ENCODE measurements at regions not wholly inside any gene's neighbourhood (a gene's known extent, or its start where the extent isn't known, plus 50 kb on each side); places are given as distances from the start of the nearest gene placed in this dataset.

GRCh38 chr1:222285526-222285925 lies 262.4 kb downstream of the HHIPL2 start:
- no peaks in the 10 kb centered on the region for H3K4me1 ChIP-seq (ENCODE audit: control insufficient read depth, insufficient read depth, low read length)
- no peaks in the 10 kb centered on the region for H3K36me3 ChIP-seq (ENCODE audit: control insufficient read depth in 2 of 2, insufficient read depth in 1 of 2, low read length in 2 of 2)
- no peak overlapping the region for H3K27ac ChIP-seq (ENCODE audit: extremely low read depth, low read depth, low read length)
- ChIA-PET CTCF (no interaction called here), POLR2A (no interaction called here)
- no peak overlapping the region for H3K4me3 ChIP-seq (ENCODE audit: low read depth, low read length)
- TF ChIP-seq ZNF302 (tag by site-specific recombination; IDR thresholded peaks at IDR 0.05; ENCODE audit: low read depth) (no peak), PRDM4 (tag by site-specific recombination; IDR thresholded peaks at IDR 0.05) (no peak), OSR2 (tag by site-specific recombination; IDR thresholded peaks at IDR 0.05) (no peak), ZNF112 (tag by site-specific recombination; IDR thresholded peaks at IDR 0.05) (no peak), SP2 (tag by site-specific recombination; IDR thresholded peaks at IDR 0.05) (no peak), ZNF558 (tag by site-specific recombination; IDR thresholded peaks at IDR 0.05) (no peak)
- no peaks in the 10 kb centered on the region for H3K9me3 ChIP-seq (ENCODE audit: control insufficient read depth, insufficient read depth, low read depth, low read length)

- CTCF ChIA-PET: no interaction called here
- no peaks in the 10 kb centered on the region for H3K36me3 ChIP-seq (ENCODE audit: control insufficient read depth in 2 of 2, insufficient read depth in 1 of 2, low read length in 2 of 2)
- H3K27ac ChIP-seq (ENCODE audit: extremely low read depth, low read depth, low read length): no peak overlapping the region
- no peak overlapping the region for H3K4me3 ChIP-seq (ENCODE audit: low read depth, low read length)
- H3K9me3 ChIP-seq (ENCODE audit: control insufficient read depth, insufficient read depth, low read depth, low read length): no peaks in the 10 kb centered on the region
- POLR2A ChIA-PET: no interaction called here
- no peaks in the 10 kb centered on the region for H3K4me1 ChIP-seq (ENCODE audit: control insufficient read depth, insufficient read depth, low read length)
- TF ChIP-seq ZNF302 (tag by site-specific recombination; IDR thresholded peaks at IDR 0.05; ENCODE audit: low read depth): no peak
- TF ChIP-seq ZNF626 (tag by site-specific recombination; IDR thresholded peaks at IDR 0.05): no peak
- no peak for TF ChIP-seq ZNF280D (tag by site-specific recombination; IDR thresholded peaks at IDR 0.05)
- TF ChIP-seq ZNF623 (tag by site-specific recombination; IDR thresholded peaks at IDR 0.05): no peak
- TF ChIP-seq ZNF621 (tag by site-specific recombination; IDR thresholded peaks at IDR 0.05): no peak
- TF ChIP-seq GLIS1 (tag by site-specific recombination; IDR thresholded peaks at IDR 0.05): no peak
- TF ChIP-seq ZNF792 (tag by site-specific recombination; IDR thresholded peaks at IDR 0.05): no peak
- no peak for TF ChIP-seq ZFP37 (tag by site-specific recombination; IDR thresholded peaks at IDR 0.05)
- no peak for TF ChIP-seq ZNF280C (tag by site-specific recombination; IDR thresholded peaks at IDR 0.05)
- no peak for TF ChIP-seq ZNF221 (tag by site-specific recombination; IDR thresholded peaks at IDR 0.05; ENCODE audit: borderline replicate concordance)
Measured at GRCh38 chr1:222284466-222284865, 263.4 kb downstream of the HHIPL2 start.

Measured in HEK293 (cell line).